HepG2 (cell line): ENCODE measurements at regions not wholly inside any gene's neighbourhood (a gene's known extent, or its start where the extent isn't known, plus 50 kb on each side); places are given as distances from the start of the nearest gene placed in this dataset.

Source experiments
- ATAC-seq: fragments of 200-7000 bp; cut with Tn5 transposase; 3 replicates; pipeline ENCODE4 v1.9.1; 2020; ENCODE audit warnings: mild to moderate bottlenecking, moderate library complexity
- BruUV-seq: library from RNA; stranded (reverse); fragments of 400-500 nt; replicated peaks from 2 replicates; lab custom pipeline; 2021; lab: Mats Ljungman, UMichigan
- CTCF ChIA-PET: fragments of 300-600 bp; formaldehyde crosslinking; extraction: SDS; loops from one replicate; lab custom pipeline; 2021; ENCODE audit warnings: low total read pairs, inconsistent platforms, low intra/inter-chr PET ratio; lab: Yijun Ruan, JAX
- POLR2A ChIA-PET: fragments of 350-600 bp; sonication (Branson Sonifier 250); formaldehyde crosslinking; loops from one replicate; lab custom pipeline; 2020; ENCODE audit warnings: antibody characterized with exemption, inconsistent platforms; lab: Yijun Ruan, JAX
- DNase-seq: peaks from one replicate; pipeline ENCODE4 v3.0.0-alpha.2; 2015; ENCODE audit warnings: low spot score
- FAIRE-seq: peaks from 3 replicates; lab custom pipeline; 2011; peaks lifted over from hg19 to GRCh38; lab: Jason Lieb, UNC
- H2AFZ ChIP-seq: one replicate; pipeline ENCODE4 v1.6.1; 2011; ENCODE audit warnings: low read length, inconsistent platforms
- H3K27ac ChIP-seq: fragments of 300-600 bp; 3 replicates; pipeline ENCODE4 v1.8.0; 2011; ENCODE audit warnings: mixed run types, mild to moderate bottlenecking, mixed read lengths, low read length, inconsistent platforms; ENCODE audit not compliant: insufficient read depth; ENCODE audit errors: extremely low read length
- H3K27me3 ChIP-seq, 2 experiments: fragments of 200-600 bp in 1 of 2; 2 replicates in 1 of 2; 3 replicates in 1 of 2; pipeline versions ENCODE4 v1.6.0 to v1.8.0; 2011; ENCODE audit warnings: low read length in 2 of 2, mild to moderate bottlenecking in 2 of 2, moderate library complexity in 2 of 2, inconsistent platforms in 1 of 2; ENCODE audit not compliant: insufficient read depth in 2 of 2, control insufficient read depth in 1 of 2
- H3K36me3 ChIP-seq, 2 experiments: fragments of 200-600 bp in 1 of 2; replicated peaks in 1 of 2; 2 replicates in 1 of 2; 3 replicates in 1 of 2; pipeline versions ENCODE4 v1.5.1 to v1.8.0; 2011; ENCODE audit warnings: low read length in 2 of 2, inconsistent platforms in 1 of 2; ENCODE audit not compliant: insufficient read depth in 2 of 2, control insufficient read depth in 1 of 2
- H3K4me1 ChIP-seq: 2 replicates; pipeline ENCODE4 v1.5.1; 2012; ENCODE audit warnings: low read length, inconsistent platforms; ENCODE audit not compliant: insufficient read depth
- H3K4me2 ChIP-seq: 2 replicates; pipeline ENCODE4 v1.6.0; 2011; ENCODE audit warnings: low read depth, low read length, inconsistent platforms
- H3K4me3 ChIP-seq, 3 experiments: fragments of 200-600 bp in 1 of 3; sonication (generic), shearing (Covaris generic) in 1 of 3; replicated peaks in 1 of 3; 2 replicates each; pipeline ENCODE4 v1.5.1; 2011 to 2016; ENCODE audit warnings: low read length in 3 of 3, inconsistent platforms in 2 of 3, low read depth in 2 of 3, mild to moderate bottlenecking in 2 of 3, control low read depth in 1 of 3, mixed read lengths in 1 of 3; ENCODE audit not compliant: insufficient read depth in 1 of 3
- H3K79me2 ChIP-seq: one replicate; pipeline ENCODE4 v1.6.1; 2011; ENCODE audit warnings: low read length, inconsistent platforms; ENCODE audit not compliant: insufficient read depth
- H3K9ac ChIP-seq: 2 replicates; pipeline ENCODE4 v1.6.0; 2011; ENCODE audit warnings: mild to moderate bottlenecking, low read depth, low read length, inconsistent platforms; ENCODE audit not compliant: insufficient read depth
- H3K9me3 ChIP-seq: 2 replicates; pipeline ENCODE4 v1.5.1; 2012; ENCODE audit warnings: mild to moderate bottlenecking, low read length
- H4K20me1 ChIP-seq: 2 replicates; pipeline ENCODE4 v1.6.0; 2011; ENCODE audit warnings: inconsistent platforms, mild to moderate bottlenecking, low read length, moderate library complexity; ENCODE audit not compliant: insufficient read depth
- ATF1 ChIP-seq: IDR thresholded peaks from 2 replicates; pipeline ENCODE4 v1.6.1; 2016; ENCODE audit warnings: mild to moderate bottlenecking, control low read depth
- DNMT1 ChIP-seq: sonication (generic); formaldehyde crosslinking; IDR thresholded peaks from 2 replicates; pipeline ENCODE4 v1.5.1; 2020; ENCODE audit warnings: mild to moderate bottlenecking, missing genetic modification reagents
- FOXM1 ChIP-seq: sonication (generic); formaldehyde crosslinking; IDR thresholded peaks from 2 replicates; pipeline ENCODE4 v1.5.0; 2020; ENCODE audit warnings: missing genetic modification reagents
- KDM4B ChIP-seq: sonication (generic); formaldehyde crosslinking; IDR thresholded peaks from 2 replicates; pipeline ENCODE4 v1.4.0; 2020; ENCODE audit warnings: missing genetic modification reagents
- ONECUT2 ChIP-seq: sonication (generic); formaldehyde crosslinking; IDR thresholded peaks from 2 replicates; pipeline ENCODE4 v1.4.0; 2020; ENCODE audit warnings: missing genetic modification reagents
- RXRB ChIP-seq: IDR thresholded peaks from 2 replicates; pipeline ENCODE4 v1.6.1; 2016; ENCODE audit warnings: borderline replicate concordance, missing genetic modification reagents, missing compliant biosample characterization
- STAG1 ChIP-seq: sonication (generic); formaldehyde crosslinking; IDR thresholded peaks from 2 replicates; pipeline ENCODE4 v1.4.0; 2020; ENCODE audit warnings: missing genetic modification reagents
- ZBTB8A ChIP-seq: sonication (generic); formaldehyde crosslinking; IDR thresholded peaks from 2 replicates; pipeline ENCODE4 v1.4.0; 2020; ENCODE audit warnings: mild to moderate bottlenecking, low read depth, missing genetic modification reagents, borderline replicate concordance
- ZFP36L1 ChIP-seq: sonication (generic); formaldehyde crosslinking; IDR thresholded peaks from 2 replicates; pipeline ENCODE4 v1.8.0; 2022; ENCODE audit warnings: mild to moderate bottlenecking, missing genetic modification reagents, moderate library complexity
- ZNF292 ChIP-seq: sonication (generic); formaldehyde crosslinking; IDR thresholded peaks from 2 replicates; pipeline ENCODE4 v1.8.1; 2022; ENCODE audit warnings: mild to moderate bottlenecking, low read depth, missing genetic modification reagents, borderline replicate concordance
- ZNF567 ChIP-seq: sonication (generic); formaldehyde crosslinking; IDR thresholded peaks from 2 replicates; pipeline ENCODE4 v1.8.1; 2023; ENCODE audit warnings: mild to moderate bottlenecking, missing genetic modification reagents, borderline replicate concordance
- WGBS: methylation state at CpG from one replicate; pipeline ENCODE4 v1.1.6; 2017; ENCODE audit warnings: low lambda C conversion rate; 5-methylcytosine and 5-hydroxymethylcytosine counted together
- in situ Hi-C: cut with HindIII; loops from 2 replicates; pipeline ENCODE4 v1.10.0; 2017; ENCODE audit warnings: low pct_unique_long_range_greater_than_20kb; ENCODE audit not compliant: extremely low pct_ligation_motif_present
- intact Hi-C: fragments of 100-400 bp; cut with micrococcal nuclease; formaldehyde crosslinking; loops from one replicate; pipeline ENCODE4 v1.10.0; 2022; ENCODE audit not compliant: unreplicated experiment
- TF ChIP-seq, protein P1 (sequence below): sonication (generic); formaldehyde crosslinking; IDR thresholded peaks from 2 replicates; pipeline ENCODE4 v1.4.0; 2020; ENCODE audit warnings: missing genetic modification reagents
- TF ChIP-seq, protein P2 (sequence below): sonication (generic); formaldehyde crosslinking; IDR thresholded peaks from 2 replicates; pipeline ENCODE4 v1.5.0; 2020; ENCODE audit warnings: mild to moderate bottlenecking, missing genetic modification reagents, moderate library complexity

- no peak for DNase-seq
- Histone ChIP-seq H3K9ac (no peak overlapping the region), H3K4me1 (no peaks in the 10 kb centered on the region), H3K4me3 (no peak overlapping the region), H3K79me2 (no peaks in the 10 kb centered on the region), H3K27me3 (no peaks in the 10 kb centered on the region), H3K36me3 (no peaks in the 10 kb centered on the region), H4K20me1 (no peaks in the 10 kb centered on the region), H3K27ac (no peak overlapping the region), H2AFZ (no peak overlapping the region), H3K4me2 (no peak overlapping the region), H3K9me3 (no peaks in the 10 kb centered on the region)
- no peak for FAIRE-seq
- 44% methylated on average over 5 of the region's 7 CpGs for WGBS
- ChIA-PET POLR2A (no interaction called here), CTCF (no interaction called here)
- no TSS peak for BruUV-seq
- in situ Hi-C loops (no loop called here), intact Hi-C loops (loop anchor here (5.0 kb wide), 1 partner anchor 728 kb away; no protein-coding TSS in a partner anchor)
- ATAC-seq = no peak
- TF ChIP-seq ATF1 (no peak), ZNF567 (CRISPR knock-in tag) (no peak), ZNF292 (no peak), STAG1 (CRISPR knock-in tag) (peak; percentile 40), ZBTB8A (no peak), FOXM1 (CRISPR knock-in tag) (no peak), ONECUT2 (CRISPR knock-in tag) (no peak), KDM4B (no peak), RXRB (no peak), ZFP36L1 (no peak), DNMT1 (no peak)
- TF ChIP-seq, protein P1, sequence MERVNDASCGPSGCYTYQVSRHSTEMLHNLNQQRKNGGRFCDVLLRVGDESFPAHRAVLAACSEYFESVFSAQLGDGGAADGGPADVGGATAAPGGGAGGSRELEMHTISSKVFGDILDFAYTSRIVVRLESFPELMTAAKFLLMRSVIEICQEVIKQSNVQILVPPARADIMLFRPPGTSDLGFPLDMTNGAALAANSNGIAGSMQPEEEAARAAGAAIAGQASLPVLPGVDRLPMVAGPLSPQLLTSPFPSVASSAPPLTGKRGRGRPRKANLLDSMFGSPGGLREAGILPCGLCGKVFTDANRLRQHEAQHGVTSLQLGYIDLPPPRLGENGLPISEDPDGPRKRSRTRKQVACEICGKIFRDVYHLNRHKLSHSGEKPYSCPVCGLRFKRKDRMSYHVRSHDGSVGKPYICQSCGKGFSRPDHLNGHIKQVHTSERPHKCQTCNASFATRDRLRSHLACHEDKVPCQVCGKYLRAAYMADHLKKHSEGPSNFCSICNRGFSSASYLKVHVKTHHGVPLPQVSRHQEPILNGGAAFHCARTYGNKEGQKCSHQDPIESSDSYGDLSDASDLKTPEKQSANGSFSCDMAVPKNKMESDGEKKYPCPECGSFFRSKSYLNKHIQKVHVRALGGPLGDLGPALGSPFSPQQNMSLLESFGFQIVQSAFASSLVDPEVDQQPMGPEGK (CRISPR knock-in tag) = no peak
- TF ChIP-seq, protein P2, sequence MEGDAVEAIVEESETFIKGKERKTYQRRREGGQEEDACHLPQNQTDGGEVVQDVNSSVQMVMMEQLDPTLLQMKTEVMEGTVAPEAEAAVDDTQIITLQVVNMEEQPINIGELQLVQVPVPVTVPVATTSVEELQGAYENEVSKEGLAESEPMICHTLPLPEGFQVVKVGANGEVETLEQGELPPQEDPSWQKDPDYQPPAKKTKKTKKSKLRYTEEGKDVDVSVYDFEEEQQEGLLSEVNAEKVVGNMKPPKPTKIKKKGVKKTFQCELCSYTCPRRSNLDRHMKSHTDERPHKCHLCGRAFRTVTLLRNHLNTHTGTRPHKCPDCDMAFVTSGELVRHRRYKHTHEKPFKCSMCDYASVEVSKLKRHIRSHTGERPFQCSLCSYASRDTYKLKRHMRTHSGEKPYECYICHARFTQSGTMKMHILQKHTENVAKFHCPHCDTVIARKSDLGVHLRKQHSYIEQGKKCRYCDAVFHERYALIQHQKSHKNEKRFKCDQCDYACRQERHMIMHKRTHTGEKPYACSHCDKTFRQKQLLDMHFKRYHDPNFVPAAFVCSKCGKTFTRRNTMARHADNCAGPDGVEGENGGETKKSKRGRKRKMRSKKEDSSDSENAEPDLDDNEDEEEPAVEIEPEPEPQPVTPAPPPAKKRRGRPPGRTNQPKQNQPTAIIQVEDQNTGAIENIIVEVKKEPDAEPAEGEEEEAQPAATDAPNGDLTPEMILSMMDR (CRISPR knock-in tag) = peak; percentile 43
Measured at GRCh38 chrX:73289039-73289438, 74.4 kb upstream of the NAP1L2 start.
